B cell (primary cell): ENCODE measurements at regions not wholly inside any gene's neighbourhood (a gene's known extent, or its start where the extent isn't known, plus 50 kb on each side); places are given as distances from the start of the nearest gene placed in this dataset.
"Not testable (repeated sequence)": the region's sequence is repeated elsewhere in the genome, so short reads cannot be mapped to it uniquely, and the experiment has no call there.

Experiments
- CTCF ChIP-seq: fragments of 200-600 bp; IDR thresholded peaks from one replicate; pipeline ENCODE4 v1.8.0; 2022; ENCODE audit warnings: antibody characterized with exemption, mild to moderate bottlenecking
- EZH2 ChIP-seq: IDR thresholded peaks from 2 replicates; pipeline ENCODE4 v1.6.1; 2012; ENCODE audit warnings: borderline replicate concordance, low read depth, mild to moderate bottlenecking, moderate library complexity, low read length; ENCODE audit not compliant: insufficient read depth, poor library complexity, severe bottlenecking

- TF ChIP-seq CTCF, EZH2: not testable (repeated sequence)
These were observed 139.4 kb upstream of the ANKRD55 start for GRCh38 chr5:56372491-56372890.
